BE2C (cell line): ENCODE measurements at regions not wholly inside any gene's neighbourhood (a gene's known extent, or its start where the extent isn't known, plus 50 kb on each side); places are given as distances from the start of the nearest gene placed in this dataset.

Experiments
- DNase-seq: peaks from one replicate; pipeline ENCODE4 v3.0.0-alpha.2; 2020
- H3K27me3 ChIP-seq: fragments of 250-450 bp; sonication (Bioruptor Pico); 2 replicates; pipeline ENCODE4 v1.5.1; 2020; ENCODE audit warnings: mild to moderate bottlenecking
- H3K36me3 ChIP-seq: fragments of 250-450 bp; sonication (Bioruptor Pico); 2 replicates; pipeline ENCODE4 v1.5.1; 2020; ENCODE audit warnings: mild to moderate bottlenecking
- H3K4me1 ChIP-seq: fragments of 250-450 bp; sonication (Bioruptor Pico); 2 replicates; pipeline ENCODE4 v1.5.1; 2020
- H3K4me3 ChIP-seq: 2 replicates; pipeline ENCODE4 v1.5.1; 2011; ENCODE audit warnings: low read depth, low read length
- H3K9me3 ChIP-seq: fragments of 250-450 bp; sonication (Bioruptor Pico); 2 replicates; pipeline ENCODE4 v1.5.1; 2020
- TF ChIP-seq, protein P1 (sequence below): IDR thresholded peaks from 2 replicates; pipeline ENCODE4 v1.5.1; 2012; ENCODE audit warnings: mild to moderate bottlenecking, low read depth, low read length

DNA sequence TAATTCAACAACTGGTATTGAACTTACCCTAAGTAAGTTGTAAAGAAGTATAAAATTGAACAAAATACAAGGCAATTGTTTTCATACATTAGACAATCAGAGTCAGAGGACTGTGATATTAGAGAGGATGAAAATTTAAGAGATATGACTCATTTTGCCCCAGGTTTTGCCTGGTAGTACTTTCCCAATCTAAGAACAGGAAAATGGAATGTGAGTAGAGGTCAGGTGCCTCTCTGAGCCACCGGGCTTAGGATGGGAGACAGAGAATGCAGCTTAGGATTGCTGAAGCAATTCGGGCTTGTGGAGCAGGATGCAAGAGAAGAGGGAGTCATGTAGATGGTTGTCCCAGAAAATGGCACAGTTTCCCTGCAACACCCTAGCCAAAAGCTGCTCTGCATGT, 219.7 kb upstream of the CHST9 start:
- H3K36me3 ChIP-seq, result no peaks in the 10 kb centered on the region
- H3K9me3 ChIP-seq, result no peaks in the 10 kb centered on the region
- H3K4me3 ChIP-seq, result no peak overlapping the region
- H3K27me3 ChIP-seq, result no peaks in the 10 kb centered on the region
- no peaks in the 10 kb centered on the region for H3K4me1 ChIP-seq
- TF ChIP-seq, protein P1, sequence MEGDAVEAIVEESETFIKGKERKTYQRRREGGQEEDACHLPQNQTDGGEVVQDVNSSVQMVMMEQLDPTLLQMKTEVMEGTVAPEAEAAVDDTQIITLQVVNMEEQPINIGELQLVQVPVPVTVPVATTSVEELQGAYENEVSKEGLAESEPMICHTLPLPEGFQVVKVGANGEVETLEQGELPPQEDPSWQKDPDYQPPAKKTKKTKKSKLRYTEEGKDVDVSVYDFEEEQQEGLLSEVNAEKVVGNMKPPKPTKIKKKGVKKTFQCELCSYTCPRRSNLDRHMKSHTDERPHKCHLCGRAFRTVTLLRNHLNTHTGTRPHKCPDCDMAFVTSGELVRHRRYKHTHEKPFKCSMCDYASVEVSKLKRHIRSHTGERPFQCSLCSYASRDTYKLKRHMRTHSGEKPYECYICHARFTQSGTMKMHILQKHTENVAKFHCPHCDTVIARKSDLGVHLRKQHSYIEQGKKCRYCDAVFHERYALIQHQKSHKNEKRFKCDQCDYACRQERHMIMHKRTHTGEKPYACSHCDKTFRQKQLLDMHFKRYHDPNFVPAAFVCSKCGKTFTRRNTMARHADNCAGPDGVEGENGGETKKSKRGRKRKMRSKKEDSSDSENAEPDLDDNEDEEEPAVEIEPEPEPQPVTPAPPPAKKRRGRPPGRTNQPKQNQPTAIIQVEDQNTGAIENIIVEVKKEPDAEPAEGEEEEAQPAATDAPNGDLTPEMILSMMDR, result no peak
- no peak for DNase-seq

DNA sequence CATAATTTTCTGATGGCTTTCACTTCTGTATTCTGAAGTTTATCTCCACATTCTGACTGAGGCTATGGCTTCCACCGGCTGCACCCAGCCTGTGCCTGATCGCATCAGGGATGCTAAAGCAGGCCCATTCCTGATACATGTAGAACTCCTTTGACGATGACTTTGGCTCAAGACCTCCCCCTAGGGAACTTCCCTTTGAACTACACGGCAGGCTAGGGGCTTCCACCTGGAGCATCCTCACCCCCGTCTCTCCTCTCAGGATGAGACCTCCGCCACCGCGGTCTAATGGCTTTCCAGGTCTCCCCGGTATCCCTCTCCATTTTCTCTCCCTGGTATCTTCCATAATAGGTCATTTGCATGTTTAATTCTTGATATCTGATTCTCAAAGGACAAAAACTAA, 214.9 kb upstream of the CHST9 start:
- Histone ChIP-seq H3K9me3 (no peaks in the 10 kb centered on the region), H3K4me1 (no peaks in the 10 kb centered on the region), H3K36me3 (no peaks in the 10 kb centered on the region), H3K27me3 (no peaks in the 10 kb centered on the region), H3K4me3 (no peak overlapping the region)
- TF ChIP-seq, protein P1, result peak; percentile 26
- peak; percentile 5 for DNase-seq

DNA sequence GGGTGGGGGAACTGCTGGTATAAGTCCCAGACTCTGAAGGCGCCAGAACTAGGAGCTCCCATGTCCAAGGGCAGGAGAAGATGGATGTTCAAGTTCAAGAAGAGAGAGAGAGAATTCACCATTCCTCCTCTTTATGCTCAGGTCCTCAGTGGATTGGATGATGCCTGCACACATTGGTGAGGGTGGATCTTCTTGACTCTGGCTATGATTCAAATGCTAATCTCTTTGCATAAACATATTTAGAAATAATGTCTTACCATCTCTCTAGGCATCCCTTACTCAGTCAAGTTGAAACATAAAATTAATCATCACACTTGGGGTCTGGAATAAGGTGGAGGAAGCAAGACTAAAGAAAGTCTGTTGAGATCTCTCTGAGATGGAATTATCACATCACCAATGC, 210.6 kb upstream of the CHST9 start:
- Histone ChIP-seq H3K4me3 (no peak overlapping the region), H3K9me3 (no peaks in the 10 kb centered on the region), H3K36me3 (no peaks in the 10 kb centered on the region), H3K27me3 (no peaks in the 10 kb centered on the region), H3K4me1 (no peaks in the 10 kb centered on the region)
- DNase-seq, result no peak
- TF ChIP-seq, protein P1, result no peak

DNA sequence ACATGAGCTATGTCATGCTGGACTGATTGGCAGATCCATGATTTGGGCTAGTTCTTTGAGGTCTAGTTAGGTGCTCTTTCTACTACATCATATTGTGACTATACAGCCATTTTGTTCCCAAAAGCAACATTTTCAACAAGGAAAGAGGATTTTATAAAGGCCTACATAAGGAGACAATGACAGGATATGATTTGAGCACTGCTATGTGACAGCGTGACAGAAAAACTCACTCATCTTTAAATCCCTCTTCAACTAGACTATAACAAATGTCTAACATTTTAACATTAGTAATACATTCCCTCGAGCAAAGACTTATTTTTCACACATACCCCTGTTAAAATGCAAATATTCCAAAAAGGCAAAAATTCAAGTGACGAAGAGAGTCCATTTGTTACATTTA, 209.6 kb upstream of the CHST9 start:
- H3K27me3 ChIP-seq, result no peaks in the 10 kb centered on the region
- DNase-seq, result no peak
- TF ChIP-seq, protein P1, result no peak

DNA sequence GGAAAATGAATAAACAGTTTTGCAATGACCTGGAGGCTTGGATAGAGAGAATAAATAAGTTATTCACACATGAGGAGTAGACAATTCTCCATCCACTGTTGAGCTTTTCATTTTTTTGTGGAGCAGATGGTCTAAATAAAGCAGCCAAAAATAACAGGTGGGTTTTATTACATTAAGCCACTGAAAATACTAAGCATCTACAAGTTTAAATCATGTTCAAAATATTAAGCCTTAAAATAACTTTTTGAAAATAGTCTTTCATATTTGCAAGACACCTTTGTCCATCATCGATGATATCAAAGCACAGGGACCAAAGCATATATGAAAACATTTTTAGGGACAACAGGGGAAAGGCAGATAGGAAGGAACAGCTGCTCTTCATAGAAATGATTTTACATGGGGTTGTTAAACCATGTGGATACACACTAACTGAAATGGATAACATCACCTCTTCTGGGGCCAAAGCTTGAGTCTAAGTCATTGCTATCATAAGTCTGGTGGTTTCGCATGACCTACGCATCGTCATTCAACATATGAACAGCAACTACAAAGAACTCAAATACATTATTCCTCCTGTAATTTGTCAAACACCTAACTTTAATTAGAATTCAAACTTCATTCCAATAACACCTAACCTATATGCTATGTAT, 197.6 kb upstream of the CHST9 start:
- Histone ChIP-seq H3K36me3 (no peaks in the 10 kb centered on the region), H3K27me3 (no peaks in the 10 kb centered on the region), H3K4me1 (no peaks in the 10 kb centered on the region), H3K4me3 (no peak overlapping the region), H3K9me3 (no peaks in the 10 kb centered on the region)
- DNase-seq, result no peak
- TF ChIP-seq, protein P1, result no peak

More for the DNA sequence above, 209.6 kb upstream of the CHST9 start:
- Histone ChIP-seq H3K9me3 (no peaks in the 10 kb centered on the region), H3K36me3 (no peaks in the 10 kb centered on the region), H3K4me3 (no peak overlapping the region), H3K4me1 (no peaks in the 10 kb centered on the region)

DNA sequence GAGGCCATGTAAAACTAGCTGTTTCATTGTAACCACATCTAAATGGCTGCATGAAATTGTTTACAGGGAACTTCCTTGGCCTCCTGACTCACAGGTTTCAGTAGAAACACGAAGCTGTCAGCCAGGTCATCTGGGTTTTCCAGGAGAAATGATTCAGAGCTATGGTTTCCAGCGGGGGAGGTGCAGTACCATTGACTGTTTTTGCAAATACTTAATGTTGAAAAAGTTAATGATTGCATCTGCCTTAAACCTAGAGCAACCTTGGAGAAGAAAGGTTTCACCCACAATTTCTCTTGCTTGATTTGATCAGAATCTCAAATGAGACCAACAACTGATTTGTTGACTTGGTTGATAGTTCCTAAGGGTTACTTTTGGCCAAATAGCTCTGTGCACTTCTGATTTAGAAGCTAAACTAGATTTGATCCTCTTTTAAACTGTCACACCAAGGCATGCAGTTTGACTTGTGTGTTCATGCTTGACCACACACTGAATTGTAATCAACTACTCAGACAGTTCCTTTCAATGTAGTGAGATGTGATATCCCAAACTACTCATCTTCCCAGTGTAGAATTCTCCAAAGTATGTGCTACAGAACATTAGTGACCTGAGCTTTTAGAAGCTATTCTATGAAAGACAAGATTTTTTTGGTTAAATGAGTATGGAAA, 193.5 kb upstream of the CHST9 start:
- Histone ChIP-seq H3K9me3 (no peaks in the 10 kb centered on the region), H3K4me1 (no peaks in the 10 kb centered on the region), H3K36me3 (no peaks in the 10 kb centered on the region), H3K4me3 (no peak overlapping the region), H3K27me3 (no peaks in the 10 kb centered on the region)
- no peak for DNase-seq
- TF ChIP-seq, protein P1, result no peak
